HG02938 (cell line): ENCODE measurements at regions not wholly inside any gene's neighbourhood (a gene's known extent, or its start where the extent isn't known, plus 50 kb on each side); places are given as distances from the start of the nearest gene placed in this dataset.
"Not testable (repeated sequence)": the region's sequence is repeated elsewhere in the genome, so short reads cannot be mapped to it uniquely, and the experiment has no call there.

Source experiments
- ATAC-seq: cut with Tn5 transposase; IDR thresholded peaks from one replicate; pipeline ENCODE4 v1.9.1; 2021; ENCODE audit warnings: mild to moderate bottlenecking, moderate library complexity; ENCODE audit not compliant: unreplicated experiment

- no peak for ATAC-seq
Measured at GRCh38 chr6:112459758-112460304, 112.7 kb downstream of the RFPL4B start.

- ATAC-seq, result no peak
Measured at GRCh38 chr6:112464901-112465665, 118.0 kb downstream of the RFPL4B start.

- peak; percentile 97 for ATAC-seq
Measured at GRCh38 chr6:112466373-112467151, 119.4 kb downstream of the RFPL4B start.

- ATAC-seq, result no peak
Measured at GRCh38 chr6:112468359-112468758, 121.2 kb downstream of the RFPL4B start.

GRCh38 chr6:112469306-112469705 lies 122.2 kb downstream of the RFPL4B start:
- ATAC-seq, result no peak

GRCh38 chr6:112470376-112470775 lies 123.2 kb downstream of the RFPL4B start:
- ATAC-seq, result no peak

- no peak for ATAC-seq
Measured at GRCh38 chr6:112470950-112471349, 123.8 kb downstream of the RFPL4B start.

GRCh38 chr6:112475083-112475482 lies 128.0 kb downstream of the RFPL4B start:
- ATAC-seq, result no peak

GRCh38 chr6:112477125-112477524 lies 130.0 kb downstream of the RFPL4B start:
- ATAC-seq, result no peak

GRCh38 chr6:112478036-112478435 lies 130.9 kb downstream of the RFPL4B start:
- ATAC-seq, result no peak

- ATAC-seq, result not testable (repeated sequence)
Measured at GRCh38 chr6:112479975-112480374, 132.8 kb downstream of the RFPL4B start.

- no peak for ATAC-seq
Measured at GRCh38 chr6:112480553-112480952, 133.4 kb downstream of the RFPL4B start.

GRCh38 chr6:112481211-112481610 lies 134.1 kb downstream of the RFPL4B start:
- no peak for ATAC-seq

GRCh38 chr6:112482373-112482772 lies 135.2 kb downstream of the RFPL4B start:
- no peak for ATAC-seq

- no peak for ATAC-seq
Measured at GRCh38 chr6:112485120-112485826, 138.1 kb downstream of the RFPL4B start.

GRCh38 chr6:112485827-112486212 lies 138.7 kb downstream of the RFPL4B start:
- no peak for ATAC-seq

- ATAC-seq, result no peak
Measured at GRCh38 chr6:112486454-112486853, 139.3 kb downstream of the RFPL4B start.

GRCh38 chr6:112488238-112488637 lies 141.1 kb downstream of the RFPL4B start:
- ATAC-seq, result no peak

- no peak for ATAC-seq
Measured at GRCh38 chr6:112501705-112502104, 154.6 kb downstream of the RFPL4B start.

- ATAC-seq, result no peak
Measured at GRCh38 chr6:112502351-112503090, 155.4 kb downstream of the RFPL4B start.
